GM12891 (cell line): ENCODE measurements at regions not wholly inside any gene's neighbourhood (a gene's known extent, or its start where the extent isn't known, plus 50 kb on each side); places are given as distances from the start of the nearest gene placed in this dataset.
"Not testable (repeated sequence)": the region's sequence is repeated elsewhere in the genome, so short reads cannot be mapped to it uniquely, and the experiment has no call there.

Source experiments
- DNase-seq: peaks from one replicate; pipeline ENCODE4 v3.0.0; 2011; ENCODE audit warnings: low spot score; ENCODE audit not compliant: insufficient read length
- FAIRE-seq: peaks from 2 replicates; lab custom pipeline; 2011; peaks lifted over from hg19 to GRCh38; lab: Jason Lieb, UNC
- PAX5 ChIP-seq: IDR thresholded peaks from 2 replicates; pipeline ENCODE4 v1.6.1; 2011; ENCODE audit warnings: low read length, moderate library complexity, mild to moderate bottlenecking; ENCODE audit not compliant: insufficient read depth, severe bottlenecking
- POLR2A ChIP-seq: IDR thresholded peaks from 2 replicates; pipeline ENCODE4 v1.6.1; 2011; ENCODE audit warnings: low read depth, low read length, control low read depth
- POLR2AphosphoS5 ChIP-seq: IDR thresholded peaks from 2 replicates; pipeline ENCODE4 v1.6.1; 2011; ENCODE audit warnings: low read depth, low read length, control low read depth
- POU2F2 ChIP-seq: IDR thresholded peaks from 2 replicates; pipeline ENCODE4 v1.6.1; 2011; ENCODE audit warnings: low read depth, mild to moderate bottlenecking, control low read depth, low read length, moderate library complexity
- SPI1 ChIP-seq: IDR thresholded peaks from 2 replicates; pipeline ENCODE4 v1.6.1; 2011; ENCODE audit warnings: low read depth, low read length, control low read depth
- TAF1 ChIP-seq: IDR thresholded peaks from 2 replicates; pipeline ENCODE4 v1.6.1; 2011; ENCODE audit warnings: low read depth, low read length, control low read depth

DNA sequence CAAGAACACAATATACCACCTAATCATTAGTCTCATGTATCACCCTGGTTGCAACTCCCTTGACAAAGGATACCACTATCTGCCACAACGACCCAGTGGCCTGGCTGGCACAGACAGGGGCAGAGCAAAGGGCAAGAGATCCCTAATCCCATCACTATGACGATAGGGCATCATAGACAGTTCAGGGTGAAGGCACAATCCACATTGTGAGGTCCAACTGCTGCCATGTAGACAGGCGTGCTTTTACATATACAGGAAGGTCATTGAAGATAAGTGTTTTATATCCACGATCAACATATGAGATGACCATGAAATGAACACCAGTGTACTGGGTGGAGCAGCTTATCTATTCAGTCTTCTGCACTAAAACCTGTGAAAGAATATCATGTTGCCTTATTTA, 94.6 kb downstream of the IGLL1 start:
- no peak for TF ChIP-seq POLR2AphosphoS5
- no peak for TF ChIP-seq PAX5
- no peak for TF ChIP-seq POU2F2
- TF ChIP-seq TAF1, result no peak
- no peak for TF ChIP-seq POLR2A
- no peak for TF ChIP-seq SPI1
- no peak for FAIRE-seq
- no peak for DNase-seq

- FAIRE-seq, result no peak
- no peak for DNase-seq
- TF ChIP-seq TAF1 (no peak), SPI1 (no peak), POLR2AphosphoS5 (no peak), POLR2A (no peak), PAX5 (no peak), POU2F2 (no peak)
Observed at GRCh38 chr22:23484651-23485050, 95.4 kb downstream of the IGLL1 start.

GRCh38 chr22:23481369-23481768, 98.7 kb downstream of the IGLL1 start:
- no peak for TF ChIP-seq POLR2A
- no peak for TF ChIP-seq POLR2AphosphoS5
- TF ChIP-seq PAX5, result no peak
- TF ChIP-seq TAF1, result no peak
- DNase-seq (no peak), FAIRE-seq (no peak)

- FAIRE-seq (no peak), DNase-seq (no peak)
Observed at GRCh38 chr22:23478175-23478574, 101.9 kb downstream of the IGLL1 start.

DNA sequence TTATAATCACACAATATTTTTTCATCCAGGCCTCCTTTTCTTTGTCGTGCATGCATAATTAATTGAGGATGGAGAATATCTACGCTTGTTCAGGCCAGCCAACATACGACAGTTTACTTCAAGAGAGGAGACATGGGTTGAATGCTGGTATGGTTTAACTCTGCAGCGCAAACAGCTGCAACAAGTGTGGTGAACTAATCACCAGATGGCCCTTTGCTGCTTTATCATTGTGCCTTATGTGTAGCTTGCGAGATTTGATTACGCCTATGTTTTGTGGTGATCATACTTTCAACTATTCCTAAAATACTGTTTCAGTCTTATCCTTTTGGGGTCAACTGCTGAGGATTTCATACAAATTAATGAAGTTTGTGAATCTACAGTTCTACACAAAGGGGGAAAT, 105.6 kb downstream of the IGLL1 start:
- DNase-seq, FAIRE-seq: not testable (repeated sequence)

More at GRCh38 chr22:23478175-23478574, 101.9 kb downstream of the IGLL1 start:
- TF ChIP-seq POLR2AphosphoS5, result no peak
- TF ChIP-seq POLR2A, result no peak
- no peak for TF ChIP-seq SPI1
- no peak for TF ChIP-seq PAX5
- no peak for TF ChIP-seq TAF1
- no peak for TF ChIP-seq POU2F2

DNA sequence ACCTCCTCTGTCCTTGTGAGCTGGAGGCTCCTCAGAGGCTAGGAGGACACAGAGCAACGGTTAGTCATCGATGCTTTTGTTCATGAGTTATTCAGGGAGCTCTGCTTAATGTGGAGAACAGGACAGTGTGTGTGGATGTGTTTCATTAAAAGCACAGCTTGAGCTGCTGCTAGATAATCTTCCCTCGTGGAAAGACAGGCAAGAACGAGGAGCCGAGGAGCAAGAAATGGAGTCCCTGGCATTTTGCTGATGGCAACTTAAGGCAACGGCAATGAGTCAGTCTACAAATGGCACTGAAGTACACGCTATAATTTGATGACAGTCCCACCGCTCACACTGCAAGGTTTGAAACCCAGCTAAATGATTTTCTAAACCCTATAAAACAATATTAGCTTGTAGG, 106.2 kb downstream of the IGLL1 start:
- no peak for TF ChIP-seq POLR2A
- no peak for TF ChIP-seq POLR2AphosphoS5
- TF ChIP-seq PAX5, result no peak
- TF ChIP-seq SPI1, result no peak
- no peak for TF ChIP-seq TAF1
- no peak for FAIRE-seq
- DNase-seq, result no peak

GRCh38 chr22:23472376-23472775, 107.7 kb downstream of the IGLL1 start:
- DNase-seq, FAIRE-seq: not testable (repeated sequence)

GRCh38 chr22:23471698-23472097, 108.4 kb downstream of the IGLL1 start:
- no peak for FAIRE-seq
- TF ChIP-seq SPI1, result no peak
- no peak for DNase-seq

DNA sequence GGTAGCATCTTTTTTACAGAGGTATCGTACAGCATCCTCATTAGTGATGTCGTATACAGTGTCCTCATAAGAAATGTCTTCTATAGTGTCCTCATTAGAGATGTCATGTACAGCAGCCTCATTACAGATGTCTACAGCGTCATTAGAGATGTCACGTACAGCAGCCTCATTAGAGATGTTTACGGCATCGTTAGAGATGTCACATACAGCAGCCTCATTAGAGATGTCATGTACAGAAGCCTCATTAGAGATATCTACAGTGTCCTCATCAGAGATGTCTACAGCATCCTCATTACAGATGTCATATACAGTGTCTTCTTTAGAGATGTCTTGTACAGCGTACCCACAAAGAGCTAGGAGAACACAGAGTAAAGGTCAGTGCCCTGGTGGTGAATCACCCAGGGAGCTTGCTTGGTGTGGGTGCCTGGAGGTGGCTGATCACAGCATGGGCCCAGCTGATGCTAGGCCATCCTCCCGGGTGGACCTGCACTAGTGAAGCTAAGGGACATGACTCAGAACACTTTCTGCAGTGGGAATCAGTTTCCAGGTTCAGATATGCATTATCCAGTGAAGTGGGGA, 109.2 kb downstream of the IGLL1 start:
- TF ChIP-seq SPI1 (no peak), PAX5 (no peak), POLR2A (no peak), POU2F2 (no peak), TAF1 (no peak), POLR2AphosphoS5 (no peak)
- DNase-seq, result no peak

GRCh38 chr22:23467721-23468294, 112.3 kb downstream of the IGLL1 start:
- no peak for FAIRE-seq
- no peak for DNase-seq
- TF ChIP-seq PAX5 (no peak), POLR2A (no peak), TAF1 (no peak), POU2F2 (no peak), SPI1 (no peak), POLR2AphosphoS5 (no peak)

More for the DNA sequence above, 109.2 kb downstream of the IGLL1 start:
- no peak for FAIRE-seq

GRCh38 chr22:23466351-23466750, 113.7 kb downstream of the IGLL1 start:
- no peak for DNase-seq
- no peak for FAIRE-seq
- TF ChIP-seq SPI1 (no peak), TAF1 (no peak), POU2F2 (no peak), PAX5 (no peak), POLR2AphosphoS5 (no peak)

DNA sequence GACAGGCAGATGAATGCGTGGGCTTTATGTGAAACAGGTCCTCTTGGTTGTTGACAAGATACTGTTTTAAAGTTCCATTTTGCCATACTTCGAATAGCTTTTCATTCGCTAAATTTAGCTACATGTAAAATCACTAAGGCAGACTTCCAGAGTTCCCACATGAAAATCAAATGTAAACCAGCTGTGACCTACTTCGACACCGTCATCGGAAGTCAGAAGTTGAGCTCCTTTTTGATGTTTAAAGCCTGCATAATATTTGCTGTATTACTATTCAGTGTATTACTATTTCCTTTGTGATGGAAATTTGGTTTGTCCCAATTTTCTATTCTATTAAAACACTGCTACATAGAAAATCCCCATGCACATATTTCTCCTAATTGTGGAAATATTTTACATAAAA, 115.3 kb downstream of the IGLL1 start:
- not testable (repeated sequence) for FAIRE-seq

GRCh38 chr22:23460517-23461031, 119.5 kb downstream of the IGLL1 start:
- not testable (repeated sequence) for DNase-seq
- peak; percentile 89 for FAIRE-seq

More for the DNA sequence above, 115.3 kb downstream of the IGLL1 start:
- not testable (repeated sequence) for DNase-seq

- peak; percentile 31 for FAIRE-seq
- DNase-seq, result not testable (repeated sequence)
Observed at GRCh38 chr22:23459645-23460516, 120.2 kb downstream of the IGLL1 start.
